SK-N-SH treated with all-trans-retinoic acid at 6 μM for 48 hours (cell line): ENCODE measurements at regions not wholly inside any gene's neighbourhood (a gene's known extent, or its start where the extent isn't known, plus 50 kb on each side); places are given as distances from the start of the nearest gene placed in this dataset.

ENCODE experiments used
- ATAC-seq: fragments of 200-7000 bp; cut with Tn5 transposase; 3 replicates; pipeline ENCODE4 v1.9.1; 2020; ENCODE audit warnings: mild to moderate bottlenecking, moderate library complexity
- BACH2 ChIP-seq: fragments of 250-450 bp; sonication (Bioruptor Pico); IDR thresholded peaks from 2 replicates; pipeline ENCODE4 v1.9.0; 2021; ENCODE audit warnings: mild to moderate bottlenecking, borderline replicate concordance
- CSDC2 ChIP-seq: fragments of 250-450 bp; sonication (Bioruptor Pico); IDR thresholded peaks from 2 replicates; pipeline ENCODE4 v1.5.0; 2020; ENCODE audit warnings: mild to moderate bottlenecking, moderate library complexity
- ESRRG ChIP-seq: fragments of 250-450 bp; sonication (Bioruptor Pico); IDR thresholded peaks from 2 replicates; pipeline ENCODE4 v1.6.1; 2021; ENCODE audit warnings: mild to moderate bottlenecking
- GLIS3 ChIP-seq: fragments of 250-450 bp; sonication (Bioruptor Pico); IDR thresholded peaks from 2 replicates; pipeline ENCODE4 v1.5.0; 2020; ENCODE audit warnings: mild to moderate bottlenecking, moderate library complexity
- ISL1 ChIP-seq: fragments of 250-450 bp; sonication (Bioruptor Pico); IDR thresholded peaks from 2 replicates; pipeline ENCODE4 v2.1.2; 2022; ENCODE audit warnings: mild to moderate bottlenecking, moderate library complexity
- OSR1 ChIP-seq: fragments of 250-450 bp; sonication (Bioruptor Pico); IDR thresholded peaks from 2 replicates; pipeline ENCODE4 v1.8.0; 2022; ENCODE audit warnings: moderate library complexity, mild to moderate bottlenecking, inconsistent platforms
- PPARA ChIP-seq: fragments of 250-450 bp; sonication (Bioruptor Pico); IDR thresholded peaks from 2 replicates; pipeline ENCODE4 v1.5.0; 2020; ENCODE audit warnings: mild to moderate bottlenecking, borderline replicate concordance
- RARB ChIP-seq: fragments of 250-450 bp; sonication (Bioruptor Pico); IDR thresholded peaks from 2 replicates; pipeline ENCODE4 v1.8.0; 2021; ENCODE audit warnings: mild to moderate bottlenecking, moderate library complexity
- SNAI2 ChIP-seq: fragments of 250-450 bp; sonication (Bioruptor Pico); IDR thresholded peaks from 2 replicates; pipeline ENCODE4 v1.5.0; 2020; ENCODE audit warnings: mild to moderate bottlenecking, moderate library complexity
- TCF4 ChIP-seq: fragments of 250-450 bp; sonication (Bioruptor Pico); IDR thresholded peaks from 2 replicates; pipeline ENCODE4 v1.8.0; 2021; ENCODE audit warnings: mild to moderate bottlenecking, moderate library complexity, borderline replicate concordance
- TOX ChIP-seq: fragments of 250-450 bp; sonication (Bioruptor Pico); IDR thresholded peaks from 2 replicates; pipeline ENCODE4 v1.8.0; 2021; ENCODE audit warnings: mild to moderate bottlenecking, moderate library complexity, borderline replicate concordance
- ZFP3 ChIP-seq: fragments of 250-450 bp; sonication (Bioruptor Pico); IDR thresholded peaks from 2 replicates; pipeline ENCODE4 v1.5.0; 2020; ENCODE audit warnings: mild to moderate bottlenecking, moderate library complexity
- ZFP30 ChIP-seq: fragments of 450-650 bp; formaldehyde crosslinking; IDR thresholded peaks from 2 replicates; pipeline ENCODE4 v1.5.0; 2022; ENCODE audit warnings: mild to moderate bottlenecking, moderate library complexity
- ZNF565 ChIP-seq: fragments of 450-650 bp; formaldehyde crosslinking; conservative IDR thresholded peaks from 2 replicates; pipeline ENCODE4 v1.5.0; 2020; ENCODE audit warnings: low read depth, mild to moderate bottlenecking, moderate library complexity
- ZNF70 ChIP-seq: fragments of 450-650 bp; formaldehyde crosslinking; IDR thresholded peaks from 2 replicates; pipeline ENCODE4 v1.5.0; 2020; ENCODE audit warnings: mild to moderate bottlenecking, moderate library complexity
- TF ChIP-seq, protein P1 (sequence below): fragments of 250-450 bp; sonication (Bioruptor Pico); IDR thresholded peaks from 2 replicates; pipeline ENCODE4 v1.5.1; 2021; ENCODE audit warnings: mild to moderate bottlenecking, moderate library complexity
- TF ChIP-seq, protein P2 (sequence below): fragments of 250-450 bp; sonication (Bioruptor Pico); IDR thresholded peaks from 2 replicates; pipeline ENCODE4 v1.5.1; 2020; ENCODE audit warnings: low read depth, mild to moderate bottlenecking, moderate library complexity
- TF ChIP-seq, protein P3 (sequence below): fragments of 250-450 bp; sonication (Bioruptor Pico); IDR thresholded peaks from 2 replicates; pipeline ENCODE4 v1.8.0; 2020; ENCODE audit warnings: mild to moderate bottlenecking, moderate library complexity, borderline replicate concordance
- TF ChIP-seq, protein P4 (sequence below): fragments of 250-450 bp; sonication (Bioruptor Pico); IDR thresholded peaks from 2 replicates; pipeline ENCODE4 v1.5.0; 2020; ENCODE audit warnings: mild to moderate bottlenecking, moderate library complexity
- TF ChIP-seq, protein P5 (sequence below): fragments of 250-450 bp; sonication (Bioruptor Pico); IDR thresholded peaks from 2 replicates; pipeline ENCODE4 v1.8.0; 2021; ENCODE audit warnings: low read depth, mild to moderate bottlenecking, moderate library complexity, borderline replicate concordance

DNA sequence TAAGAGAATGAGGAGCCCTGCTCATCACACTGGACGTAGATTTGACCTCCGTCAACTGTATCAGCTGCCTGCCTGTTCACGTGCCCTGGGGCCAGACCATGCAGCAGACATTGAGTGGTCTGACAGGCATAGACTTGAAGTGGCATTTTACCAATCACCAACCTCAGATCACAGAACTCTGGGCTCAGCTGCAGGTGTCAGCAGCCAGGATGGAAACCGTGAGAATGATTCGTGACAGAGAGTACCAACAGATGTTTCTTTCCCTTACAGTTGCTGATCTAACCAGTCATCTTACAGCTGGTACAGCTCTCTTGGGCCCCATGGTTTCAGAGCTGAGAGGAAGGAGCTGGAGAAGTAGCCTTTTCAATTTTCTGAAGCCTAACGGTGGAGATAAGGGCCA lies 148.9 kb downstream of the EN1 start:
- no peak for ATAC-seq
- no peak for TF ChIP-seq RARB (CRISPR knock-in tag)
- no peak for TF ChIP-seq ZFP30 (CRISPR knock-in tag)
- TF ChIP-seq SNAI2 (CRISPR knock-in tag): no peak
- TF ChIP-seq TOX: no peak
- TF ChIP-seq, protein P1, sequence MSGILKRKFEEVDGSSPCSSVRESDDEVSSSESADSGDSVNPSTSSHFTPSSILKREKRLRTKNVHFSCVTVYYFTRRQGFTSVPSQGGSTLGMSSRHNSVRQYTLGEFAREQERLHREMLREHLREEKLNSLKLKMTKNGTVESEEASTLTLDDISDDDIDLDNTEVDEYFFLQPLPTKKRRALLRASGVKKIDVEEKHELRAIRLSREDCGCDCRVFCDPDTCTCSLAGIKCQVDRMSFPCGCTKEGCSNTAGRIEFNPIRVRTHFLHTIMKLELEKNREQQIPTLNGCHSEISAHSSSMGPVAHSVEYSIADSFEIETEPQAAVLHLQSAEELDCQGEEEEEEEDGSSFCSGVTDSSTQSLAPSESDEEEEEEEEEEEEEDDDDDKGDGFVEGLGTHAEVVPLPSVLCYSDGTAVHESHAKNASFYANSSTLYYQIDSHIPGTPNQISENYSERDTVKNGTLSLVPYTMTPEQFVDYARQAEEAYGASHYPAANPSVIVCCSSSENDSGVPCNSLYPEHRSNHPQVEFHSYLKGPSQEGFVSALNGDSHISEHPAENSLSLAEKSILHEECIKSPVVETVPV (CRISPR knock-in tag): no peak
- no peak for TF ChIP-seq ZNF565 (CRISPR knock-in tag)
- TF ChIP-seq TCF4 (CRISPR knock-in tag): no peak
- TF ChIP-seq, protein P2, sequence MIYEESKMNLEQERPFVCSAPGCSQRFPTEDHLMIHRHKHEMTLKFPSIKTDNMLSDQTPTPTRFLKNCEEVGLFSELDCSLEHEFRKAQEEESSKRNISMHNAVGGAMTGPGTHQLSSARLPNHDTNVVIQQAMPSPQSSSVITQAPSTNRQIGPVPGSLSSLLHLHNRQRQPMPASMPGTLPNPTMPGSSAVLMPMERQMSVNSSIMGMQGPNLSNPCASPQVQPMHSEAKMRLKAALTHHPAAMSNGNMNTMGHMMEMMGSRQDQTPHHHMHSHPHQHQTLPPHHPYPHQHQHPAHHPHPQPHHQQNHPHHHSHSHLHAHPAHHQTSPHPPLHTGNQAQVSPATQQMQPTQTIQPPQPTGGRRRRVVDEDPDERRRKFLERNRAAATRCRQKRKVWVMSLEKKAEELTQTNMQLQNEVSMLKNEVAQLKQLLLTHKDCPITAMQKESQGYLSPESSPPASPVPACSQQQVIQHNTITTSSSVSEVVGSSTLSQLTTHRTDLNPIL: no peak
- TF ChIP-seq ISL1 (CRISPR knock-in tag): no peak
- TF ChIP-seq OSR1 (CRISPR knock-in tag): no peak
- TF ChIP-seq ZNF70: no peak
- TF ChIP-seq, protein P3, sequence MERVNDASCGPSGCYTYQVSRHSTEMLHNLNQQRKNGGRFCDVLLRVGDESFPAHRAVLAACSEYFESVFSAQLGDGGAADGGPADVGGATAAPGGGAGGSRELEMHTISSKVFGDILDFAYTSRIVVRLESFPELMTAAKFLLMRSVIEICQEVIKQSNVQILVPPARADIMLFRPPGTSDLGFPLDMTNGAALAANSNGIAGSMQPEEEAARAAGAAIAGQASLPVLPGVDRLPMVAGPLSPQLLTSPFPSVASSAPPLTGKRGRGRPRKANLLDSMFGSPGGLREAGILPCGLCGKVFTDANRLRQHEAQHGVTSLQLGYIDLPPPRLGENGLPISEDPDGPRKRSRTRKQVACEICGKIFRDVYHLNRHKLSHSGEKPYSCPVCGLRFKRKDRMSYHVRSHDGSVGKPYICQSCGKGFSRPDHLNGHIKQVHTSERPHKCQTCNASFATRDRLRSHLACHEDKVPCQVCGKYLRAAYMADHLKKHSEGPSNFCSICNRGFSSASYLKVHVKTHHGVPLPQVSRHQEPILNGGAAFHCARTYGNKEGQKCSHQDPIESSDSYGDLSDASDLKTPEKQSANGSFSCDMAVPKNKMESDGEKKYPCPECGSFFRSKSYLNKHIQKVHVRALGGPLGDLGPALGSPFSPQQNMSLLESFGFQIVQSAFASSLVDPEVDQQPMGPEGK (CRISPR knock-in tag): no peak
- TF ChIP-seq ESRRG (CRISPR knock-in tag): no peak
- no peak for TF ChIP-seq CSDC2 (CRISPR knock-in tag)
- no peak for TF ChIP-seq BACH2 (CRISPR knock-in tag)
- TF ChIP-seq, protein P4, sequence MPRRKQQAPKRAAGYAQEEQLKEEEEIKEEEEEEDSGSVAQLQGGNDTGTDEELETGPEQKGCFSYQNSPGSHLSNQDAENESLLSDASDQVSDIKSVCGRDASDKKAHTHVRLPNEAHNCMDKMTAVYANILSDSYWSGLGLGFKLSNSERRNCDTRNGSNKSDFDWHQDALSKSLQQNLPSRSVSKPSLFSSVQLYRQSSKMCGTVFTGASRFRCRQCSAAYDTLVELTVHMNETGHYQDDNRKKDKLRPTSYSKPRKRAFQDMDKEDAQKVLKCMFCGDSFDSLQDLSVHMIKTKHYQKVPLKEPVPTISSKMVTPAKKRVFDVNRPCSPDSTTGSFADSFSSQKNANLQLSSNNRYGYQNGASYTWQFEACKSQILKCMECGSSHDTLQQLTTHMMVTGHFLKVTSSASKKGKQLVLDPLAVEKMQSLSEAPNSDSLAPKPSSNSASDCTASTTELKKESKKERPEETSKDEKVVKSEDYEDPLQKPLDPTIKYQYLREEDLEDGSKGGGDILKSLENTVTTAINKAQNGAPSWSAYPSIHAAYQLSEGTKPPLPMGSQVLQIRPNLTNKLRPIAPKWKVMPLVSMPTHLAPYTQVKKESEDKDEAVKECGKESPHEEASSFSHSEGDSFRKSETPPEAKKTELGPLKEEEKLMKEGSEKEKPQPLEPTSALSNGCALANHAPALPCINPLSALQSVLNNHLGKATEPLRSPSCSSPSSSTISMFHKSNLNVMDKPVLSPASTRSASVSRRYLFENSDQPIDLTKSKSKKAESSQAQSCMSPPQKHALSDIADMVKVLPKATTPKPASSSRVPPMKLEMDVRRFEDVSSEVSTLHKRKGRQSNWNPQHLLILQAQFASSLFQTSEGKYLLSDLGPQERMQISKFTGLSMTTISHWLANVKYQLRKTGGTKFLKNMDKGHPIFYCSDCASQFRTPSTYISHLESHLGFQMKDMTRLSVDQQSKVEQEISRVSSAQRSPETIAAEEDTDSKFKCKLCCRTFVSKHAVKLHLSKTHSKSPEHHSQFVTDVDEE: no peak
- TF ChIP-seq GLIS3 (CRISPR knock-in tag): no peak
- no peak for TF ChIP-seq PPARA (CRISPR knock-in tag)

DNA sequence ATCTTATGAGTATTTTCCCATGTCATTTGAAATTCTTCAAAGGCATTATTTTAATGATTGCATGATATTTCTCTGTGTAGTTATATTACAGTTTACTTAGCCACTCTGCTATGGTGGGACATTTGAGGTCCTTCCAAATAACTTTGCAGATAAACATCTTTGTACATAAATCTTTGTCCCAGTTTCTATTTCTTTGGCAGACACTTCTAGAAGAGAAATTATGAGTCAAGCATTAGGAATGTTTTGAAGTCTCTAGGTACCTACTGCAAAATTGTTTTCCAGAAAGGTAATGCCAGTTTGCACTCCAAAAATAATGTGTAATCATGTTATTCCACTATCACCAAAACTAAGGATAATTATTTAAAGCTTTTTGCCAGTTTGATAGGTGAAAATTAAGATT lies 149.7 kb downstream of the EN1 start:
- TF ChIP-seq ISL1 (CRISPR knock-in tag) (peak; percentile 86), ZFP3 (CRISPR knock-in tag) (no peak), BACH2 (CRISPR knock-in tag) (no peak), PPARA (CRISPR knock-in tag) (no peak), TOX (peak; percentile 77; the same call in 1 of the 2 replicates), TCF4 (CRISPR knock-in tag) (no peak)
- TF ChIP-seq, protein P4: no peak
- TF ChIP-seq, protein P5, sequence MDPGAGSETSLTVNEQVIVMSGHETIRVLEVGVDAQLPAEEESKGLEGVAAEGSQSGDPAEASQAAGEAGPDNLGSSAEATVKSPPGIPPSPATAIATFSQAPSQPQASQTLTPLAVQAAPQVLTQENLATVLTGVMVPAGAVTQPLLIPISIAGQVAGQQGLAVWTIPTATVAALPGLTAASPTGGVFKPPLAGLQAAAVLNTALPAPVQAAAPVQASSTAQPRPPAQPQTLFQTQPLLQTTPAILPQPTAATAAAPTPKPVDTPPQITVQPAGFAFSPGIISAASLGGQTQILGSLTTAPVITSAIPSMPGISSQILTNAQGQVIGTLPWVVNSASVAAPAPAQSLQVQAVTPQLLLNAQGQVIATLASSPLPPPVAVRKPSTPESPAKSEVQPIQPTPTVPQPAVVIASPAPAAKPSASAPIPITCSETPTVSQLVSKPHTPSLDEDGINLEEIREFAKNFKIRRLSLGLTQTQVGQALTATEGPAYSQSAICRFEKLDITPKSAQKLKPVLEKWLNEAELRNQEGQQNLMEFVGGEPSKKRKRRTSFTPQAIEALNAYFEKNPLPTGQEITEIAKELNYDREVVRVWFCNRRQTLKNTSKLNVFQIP: no peak
- TF ChIP-seq, protein P1 (CRISPR knock-in tag): no peak
- TF ChIP-seq, all 23 proteins: peak for 2
- ATAC-seq: peak; percentile 31
